Fibroblast of pulmonary artery (primary cell): ENCODE measurements at regions not wholly inside any gene's neighbourhood (a gene's known extent, or its start where the extent isn't known, plus 50 kb on each side); places are given as distances from the start of the nearest gene placed in this dataset.

Experiments used
- DNase-seq: peaks from one replicate; pipeline ENCODE4 v3.0.0-alpha.2; 2010; ENCODE audit warnings: low read depth
- H3K4me3 ChIP-seq: replicated peaks from 2 replicates; pipeline ENCODE4 v1.5.1; 2011; ENCODE audit warnings: low read depth, mild to moderate bottlenecking, control low read depth, low read length, moderate library complexity
- CTCF ChIP-seq: IDR thresholded peaks from 2 replicates; pipeline ENCODE4 v1.5.1; 2011; ENCODE audit warnings: mild to moderate bottlenecking, control low read depth, low read length, inconsistent platforms; ENCODE audit errors: missing control alignments

DNA sequence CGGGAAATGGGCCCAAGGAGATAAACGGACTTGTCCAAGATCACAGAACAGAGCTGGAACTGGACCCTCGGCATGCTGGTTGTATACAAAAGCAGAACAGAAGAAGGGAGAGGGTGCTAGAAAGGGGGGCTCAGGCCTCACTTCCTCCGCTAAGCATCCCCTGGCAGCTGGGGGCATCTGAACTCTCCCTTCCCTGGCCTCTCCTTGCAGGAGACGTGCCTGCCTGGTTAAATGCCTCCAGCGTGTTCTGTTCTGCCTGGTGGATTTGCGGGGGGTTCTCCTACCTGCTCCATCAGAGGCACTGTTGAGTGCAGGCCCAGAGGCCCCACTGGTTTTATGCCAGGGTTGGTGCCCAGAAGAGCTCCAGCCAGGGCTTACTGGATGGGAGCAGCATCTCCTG lies 124.7 kb downstream of the ZFP36L2 start:
- H3K4me3 ChIP-seq, result no peak overlapping the region
- TF ChIP-seq CTCF, result no peak
- DNase-seq, result no peak

GRCh38 chr2:43100883-43101662 lies 125.3 kb downstream of the ZFP36L2 start:
- no peak overlapping the region for H3K4me3 ChIP-seq
- no peak for TF ChIP-seq CTCF
- no peak for DNase-seq

DNA sequence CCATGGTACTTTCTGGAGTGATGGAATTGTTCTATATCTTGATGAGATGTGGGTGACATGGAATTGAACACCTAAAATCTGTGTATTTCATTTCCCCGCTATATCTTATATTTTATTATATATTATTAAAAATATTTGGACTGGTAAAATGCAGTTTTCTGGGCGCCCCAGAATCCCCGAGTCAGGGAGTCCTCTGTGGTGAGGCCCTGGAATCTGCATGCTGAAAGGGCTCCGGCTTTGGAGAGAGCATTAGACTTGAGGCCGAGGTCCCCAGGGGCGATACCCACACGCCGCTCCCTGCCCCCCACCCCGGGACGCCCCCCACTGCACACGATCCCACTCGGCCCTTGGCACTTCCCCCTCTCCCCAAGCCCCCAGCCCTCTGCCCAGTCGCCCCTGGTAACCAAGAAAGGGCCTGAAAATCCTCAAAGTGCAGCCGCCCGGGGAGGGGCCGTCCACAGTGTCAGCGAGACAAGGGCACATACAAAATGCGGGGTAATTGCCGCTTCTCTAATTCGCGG lies 126.0 kb downstream of the ZFP36L2 start:
- no peak overlapping the region for H3K4me3 ChIP-seq
- DNase-seq, result no peak
- no peak for TF ChIP-seq CTCF

DNA sequence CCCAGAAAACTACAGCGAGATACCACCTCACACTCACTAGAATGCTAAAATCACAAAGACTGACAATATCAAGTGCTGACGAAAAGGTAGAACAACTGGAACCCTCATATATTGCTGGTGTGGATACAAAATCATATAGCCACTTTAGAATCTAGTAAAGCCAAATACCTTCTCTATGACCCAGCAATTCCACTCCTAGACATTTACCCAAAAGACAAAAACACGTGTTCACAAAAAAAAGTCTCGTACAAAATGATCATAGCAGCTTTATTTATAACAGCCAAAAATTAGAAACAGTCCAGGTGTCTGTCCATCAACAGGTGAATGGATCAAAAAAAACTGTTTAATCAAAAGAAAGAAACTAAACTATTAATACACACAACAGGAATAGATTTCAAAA lies 126.6 kb downstream of the ZFP36L2 start:
- TF ChIP-seq CTCF, result no peak
- DNase-seq, result no peak
- H3K4me3 ChIP-seq, result no peak overlapping the region

GRCh38 chr2:43098539-43098938 lies 127.9 kb downstream of the ZFP36L2 start:
- H3K4me3 ChIP-seq, result no peak overlapping the region
- no peak for DNase-seq
- TF ChIP-seq CTCF, result no peak

DNA sequence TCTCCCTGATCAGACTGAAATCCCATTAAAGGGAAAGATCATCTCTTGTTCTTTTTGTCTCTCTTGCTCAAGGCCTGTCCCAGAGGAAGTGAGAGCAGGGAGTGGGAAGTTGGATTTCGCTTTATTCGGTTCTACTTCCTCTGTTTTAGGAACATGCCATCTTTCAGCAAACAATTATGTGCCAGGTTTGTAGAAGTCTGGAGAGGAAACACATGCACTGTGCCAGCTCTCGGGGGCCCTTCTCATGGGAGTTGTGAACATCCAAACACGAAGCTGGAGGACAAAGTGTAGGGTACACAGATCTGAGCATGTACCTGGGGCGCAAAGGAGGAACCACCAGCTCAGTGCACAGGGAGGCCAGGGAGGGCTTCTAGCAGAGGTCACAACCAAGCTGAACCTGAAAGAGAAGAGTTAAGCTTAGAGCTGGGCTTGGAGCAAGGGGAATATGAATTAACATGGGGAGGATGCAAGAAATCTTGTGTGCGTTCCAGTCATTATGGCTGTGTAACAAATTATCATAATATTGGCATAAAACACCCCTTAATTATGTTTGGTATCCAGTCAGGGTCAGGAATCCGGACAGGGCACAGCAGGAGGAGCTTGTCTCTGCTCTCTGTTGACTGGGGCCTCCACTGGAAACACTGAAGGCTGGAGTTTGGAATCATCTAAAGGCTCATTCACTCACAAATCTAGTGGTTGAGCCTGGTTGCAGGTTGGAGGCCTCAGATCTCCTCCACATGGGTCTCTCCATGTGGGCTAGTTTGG lies 128.6 kb downstream of the ZFP36L2 start:
- no peak for DNase-seq
- no peak for TF ChIP-seq CTCF
- no peak overlapping the region for H3K4me3 ChIP-seq
